SH-SY5Y (cell line): ENCODE measurements at regions not wholly inside any gene's neighbourhood (a gene's known extent, or its start where the extent isn't known, plus 50 kb on each side); places are given as distances from the start of the nearest gene placed in this dataset.

Experiments used
- GATA2 ChIP-seq: IDR thresholded peaks from 2 replicates; pipeline ENCODE4 v1.6.1; 2011; ENCODE audit warnings: mild to moderate bottlenecking, low read depth, low read length
- GATA3 ChIP-seq: IDR thresholded peaks from 2 replicates; pipeline ENCODE4 v1.6.1; 2011; ENCODE audit warnings: low read depth, mild to moderate bottlenecking, low read length, moderate library complexity

GRCh38 chr1:60842304-60842703, 240.1 kb upstream of the NFIA start:
- TF ChIP-seq GATA3 (no peak), GATA2 (no peak)
